HG03280 (cell line): ENCODE measurements at regions not wholly inside any gene's neighbourhood (a gene's known extent, or its start where the extent isn't known, plus 50 kb on each side); places are given as distances from the start of the nearest gene placed in this dataset.

Experiments used
- ATAC-seq: cut with Tn5 transposase; IDR thresholded peaks from one replicate; pipeline ENCODE4 v1.9.1; 2021; ENCODE audit warnings: mild to moderate bottlenecking, moderate library complexity; ENCODE audit not compliant: unreplicated experiment

GRCh38 chr11:13104619-13105236 is 95.6 kb downstream of the RASSF10 start:
- ATAC-seq, result no peak

DNA sequence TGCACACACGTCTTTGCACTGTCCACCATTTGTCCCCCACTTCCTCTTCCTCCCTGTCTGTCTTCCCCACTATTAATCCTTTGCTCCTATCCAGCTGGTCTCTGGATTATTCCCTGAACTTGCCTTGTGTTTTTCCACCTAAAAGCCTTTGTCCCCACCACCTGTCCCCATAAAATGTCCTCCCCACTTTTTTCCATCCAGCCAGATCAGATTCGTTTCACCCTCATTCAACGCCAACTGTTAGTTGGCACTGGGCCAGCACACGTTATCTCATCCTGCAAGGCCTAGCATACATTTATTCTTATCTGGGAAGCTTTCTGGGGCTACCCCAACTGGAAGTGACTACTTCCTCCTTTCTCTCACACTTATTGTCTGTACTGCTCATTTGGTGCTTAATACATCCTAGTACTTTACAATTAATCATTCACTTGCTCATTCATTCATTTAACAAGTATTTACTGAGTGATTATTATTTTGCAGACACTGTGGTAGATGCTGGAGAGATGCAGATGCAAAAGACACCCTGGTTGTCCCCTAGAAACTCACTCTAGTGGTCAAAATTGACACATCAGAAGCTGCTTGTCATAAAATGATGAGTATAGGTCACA is 96.2 kb downstream of the RASSF10 start:
- ATAC-seq, result no peak

DNA sequence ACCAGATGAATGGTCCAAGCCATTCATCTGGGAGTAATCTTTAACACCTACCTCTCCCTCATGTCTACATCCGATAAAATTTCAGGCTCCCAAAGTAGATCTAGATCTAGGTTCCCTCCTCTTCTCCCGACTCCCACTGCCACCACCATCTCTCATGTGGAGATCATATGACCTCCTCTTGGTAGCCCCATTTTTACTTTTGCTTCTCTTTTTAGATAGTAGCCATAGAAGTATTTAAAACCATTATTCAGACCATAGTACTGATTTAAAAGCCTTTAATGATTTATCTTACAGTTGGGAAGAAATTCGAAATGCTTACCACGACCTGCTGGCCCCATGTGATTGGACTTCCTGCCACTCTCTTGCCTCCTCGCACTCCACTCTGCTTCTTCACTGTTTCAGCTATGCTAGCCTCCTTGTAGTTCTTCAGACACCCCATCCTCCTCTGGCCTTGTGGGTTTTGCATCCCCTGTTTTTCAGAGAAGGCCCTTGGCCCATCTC is 98.5 kb downstream of the RASSF10 start:
- ATAC-seq, result no peak

- no peak for ATAC-seq
Observed at GRCh38 chr11:13108416-13108815, 99.3 kb downstream of the RASSF10 start.

GRCh38 chr11:13109616-13110015 is 100.5 kb downstream of the RASSF10 start:
- no peak for ATAC-seq

DNA sequence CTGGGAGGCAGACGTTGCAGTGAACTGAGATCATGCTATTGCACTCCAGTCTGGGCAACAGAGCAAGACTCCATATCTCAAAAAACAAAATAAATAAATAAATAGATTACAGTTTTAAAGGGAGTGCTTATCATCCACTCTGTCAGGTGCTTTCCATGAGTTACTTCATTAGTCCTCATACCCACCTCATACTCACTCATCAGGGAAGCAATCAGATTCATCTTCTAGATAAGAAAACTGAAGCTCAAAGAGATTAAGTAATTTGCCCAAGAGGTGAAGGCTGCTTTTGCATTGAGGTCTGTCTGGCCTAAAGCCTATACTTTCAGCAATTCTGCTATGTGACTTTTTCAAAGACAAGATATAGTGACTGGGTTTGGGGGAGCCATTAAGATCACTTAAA is 101.0 kb downstream of the RASSF10 start:
- no peak for ATAC-seq

DNA sequence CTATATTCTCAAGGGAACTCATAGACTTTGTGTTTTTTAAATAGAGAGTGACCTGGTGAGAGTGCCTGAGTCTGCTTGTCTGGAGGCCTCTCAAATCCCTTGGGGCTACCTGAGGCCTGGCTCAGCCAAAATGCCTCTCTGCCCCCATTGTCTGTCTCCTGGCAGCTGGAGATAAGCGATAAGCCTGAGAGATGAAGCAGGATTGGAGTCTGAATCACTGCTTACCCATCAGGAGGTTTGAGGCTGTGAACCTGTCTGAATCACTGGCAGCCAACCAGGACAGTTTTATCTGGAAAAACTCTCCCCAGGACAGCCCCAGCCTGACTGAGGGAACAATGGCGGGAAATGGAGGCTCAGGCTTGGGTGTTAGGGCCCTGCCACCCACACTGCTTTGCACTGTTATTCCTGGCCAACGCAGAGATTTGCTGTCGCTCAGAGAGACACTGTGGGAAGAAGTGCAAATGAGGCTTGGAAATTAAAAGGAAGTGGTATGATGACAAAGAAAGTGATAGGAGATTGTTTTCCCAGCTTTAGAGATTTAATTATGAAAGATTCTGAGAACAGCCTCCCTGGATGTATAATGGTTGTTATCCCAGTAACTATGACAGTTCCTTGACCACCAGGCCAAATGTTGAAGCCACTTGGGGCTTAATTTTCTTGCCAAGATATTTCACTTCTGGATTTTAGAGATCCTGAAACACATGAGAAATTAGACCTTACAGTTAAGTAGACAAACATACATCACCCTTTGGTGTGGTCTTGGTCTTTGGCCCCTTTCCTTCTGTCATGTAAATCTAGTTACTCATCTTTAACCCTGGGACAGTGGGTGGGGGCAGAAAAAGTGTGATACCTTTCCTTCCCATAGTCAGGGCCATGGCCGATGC is 102.1 kb downstream of the RASSF10 start:
- no peak for ATAC-seq

- peak; percentile 58 for ATAC-seq
Observed at GRCh38 chr11:13111813-13112130, 102.7 kb downstream of the RASSF10 start.

DNA sequence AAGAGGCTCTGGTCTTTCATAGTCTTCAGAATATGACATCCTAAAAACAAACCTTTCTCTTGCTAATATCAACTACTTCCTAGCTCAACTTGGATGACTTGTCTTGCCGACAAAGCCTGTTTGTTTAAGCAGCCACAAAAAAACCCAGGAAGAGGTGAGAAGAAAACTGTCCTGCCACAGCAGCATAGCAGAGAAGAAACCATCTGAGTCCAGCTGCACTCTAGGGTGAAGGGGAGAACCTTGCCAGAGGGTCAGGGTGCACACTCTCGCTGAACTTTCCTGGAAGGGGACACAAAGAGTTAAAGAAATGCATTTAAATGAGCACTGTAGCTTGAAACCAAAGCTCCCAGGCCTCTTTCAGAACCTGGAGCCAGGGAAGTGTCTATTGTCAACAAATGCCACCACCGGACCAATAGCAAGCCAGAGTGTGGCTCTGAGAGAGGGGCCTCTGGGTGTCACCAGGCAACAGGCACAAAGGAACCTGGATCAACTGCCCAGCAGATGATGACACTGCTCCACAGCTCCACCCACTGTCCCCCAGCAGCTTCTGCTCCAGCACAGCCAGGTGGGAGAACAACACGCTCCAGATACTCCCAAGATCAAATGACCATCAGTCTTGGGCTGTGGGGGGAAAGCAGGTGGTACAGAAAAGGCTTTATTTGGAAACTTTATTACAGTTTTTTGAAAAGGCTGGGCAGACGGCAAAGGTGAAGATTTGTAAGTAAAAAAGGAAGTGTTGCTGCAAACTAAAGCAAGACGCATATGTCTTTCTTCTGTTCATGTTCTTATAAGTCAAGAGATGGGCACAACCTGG is 105.7 kb downstream of the RASSF10 start:
- no peak for ATAC-seq

- no peak for ATAC-seq
Observed at GRCh38 chr11:13115380-13115675, 106.2 kb downstream of the RASSF10 start.

DNA sequence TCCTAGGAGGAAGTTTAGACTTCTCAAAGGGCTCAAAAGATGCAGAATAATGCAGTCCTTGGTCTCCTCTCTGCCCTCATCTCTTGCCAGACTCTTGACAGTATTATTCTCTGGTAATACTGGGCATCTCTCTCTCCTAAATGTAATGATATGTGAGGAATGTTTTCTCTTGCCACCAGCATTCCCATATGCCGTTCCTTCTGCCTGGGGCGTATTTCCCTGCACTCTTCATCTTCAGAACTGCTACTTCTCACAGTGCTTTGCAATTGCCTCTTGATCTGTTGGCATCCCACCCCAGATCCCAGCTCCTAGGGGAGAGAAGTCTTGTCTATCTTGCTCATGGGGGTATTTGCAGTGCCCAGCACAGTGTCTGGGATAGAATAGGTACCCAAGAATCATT is 107.4 kb downstream of the RASSF10 start:
- no peak for ATAC-seq

- ATAC-seq, result no peak
Observed at GRCh38 chr11:13117344-13117743, 108.2 kb downstream of the RASSF10 start.

DNA sequence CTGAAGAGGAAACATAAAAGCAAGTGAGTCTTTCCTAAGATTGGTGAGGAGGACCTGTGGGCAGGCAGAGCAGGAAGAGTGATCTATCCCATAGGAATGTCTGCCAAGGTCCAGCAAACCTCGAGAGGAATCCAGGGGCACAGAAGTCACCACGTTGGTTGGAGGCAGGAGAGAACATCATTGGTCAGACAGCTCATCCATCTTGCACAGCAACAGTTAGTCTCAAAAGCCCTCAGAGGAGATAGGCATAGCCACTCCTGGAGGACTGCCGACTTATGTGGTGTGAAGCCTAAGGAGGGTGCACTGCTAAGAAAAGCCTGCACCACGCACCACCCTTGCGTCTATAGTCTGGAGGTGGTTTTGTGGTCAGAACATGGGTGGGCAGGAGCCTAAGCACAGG is 109.1 kb downstream of the RASSF10 start:
- no peak for ATAC-seq

GRCh38 chr11:13118650-13119049 is 109.5 kb downstream of the RASSF10 start:
- no peak for ATAC-seq

DNA sequence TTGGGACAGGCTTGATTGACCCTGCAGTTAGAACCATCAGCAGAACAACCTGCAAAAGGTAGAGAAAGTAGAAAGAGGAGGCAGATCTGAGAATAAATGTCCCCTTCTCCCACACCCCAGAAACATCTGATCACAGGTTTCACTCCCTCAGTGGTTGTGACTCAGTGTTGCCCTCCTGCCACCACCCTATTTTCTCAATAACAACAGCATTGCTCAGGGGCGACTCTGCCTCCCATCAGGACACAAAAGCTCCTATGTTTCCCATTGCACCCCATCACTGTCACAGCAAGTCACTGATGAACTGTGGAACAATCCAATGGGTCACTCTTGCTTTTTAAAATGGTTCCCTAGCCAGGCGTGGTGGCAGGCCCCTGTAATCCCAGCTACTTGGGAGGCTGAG is 110.2 kb downstream of the RASSF10 start:
- no peak for ATAC-seq

GRCh38 chr11:13119941-13120520 is 110.9 kb downstream of the RASSF10 start:
- ATAC-seq, result no peak

DNA sequence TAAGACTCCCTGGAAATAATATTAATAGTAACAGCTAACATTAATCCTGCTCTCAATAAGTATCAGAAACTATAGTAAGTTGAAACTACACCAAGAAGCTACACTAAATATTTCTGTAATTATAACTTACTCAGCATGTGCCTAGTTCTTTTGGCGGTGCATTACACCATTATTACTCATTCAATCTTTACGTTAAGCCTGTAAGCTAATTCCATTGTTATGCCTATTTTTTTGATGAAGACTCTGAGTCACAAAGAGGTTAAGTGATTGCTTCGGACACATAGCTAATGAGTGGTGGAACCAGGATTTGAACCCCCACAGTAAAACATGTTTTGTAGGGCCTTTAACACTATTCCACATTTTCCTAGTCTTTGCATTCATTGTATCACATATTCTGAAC is 111.6 kb downstream of the RASSF10 start:
- ATAC-seq, result no peak

DNA sequence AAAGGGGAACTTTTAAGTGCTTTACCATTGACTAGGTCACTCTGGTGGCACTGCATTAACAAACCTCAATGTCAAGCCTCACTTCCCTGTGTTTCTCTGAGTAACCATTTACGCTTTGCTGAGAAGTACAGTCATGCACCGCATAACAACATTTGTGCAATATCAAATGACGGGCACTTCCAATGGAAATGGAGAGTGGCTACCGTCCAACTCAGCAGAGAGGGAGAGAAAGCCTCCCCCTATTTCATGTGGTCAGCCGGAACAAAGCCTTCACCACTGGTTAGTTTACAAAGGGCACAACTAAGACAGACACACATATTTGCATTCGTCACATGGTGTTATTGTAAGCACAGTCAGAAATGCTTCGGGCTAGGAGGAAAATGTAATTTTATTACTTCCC is 117.3 kb downstream of the RASSF10 start:
- no peak for ATAC-seq

- ATAC-seq, result no peak
Observed at GRCh38 chr11:13127161-13127560, 118.0 kb downstream of the RASSF10 start.

DNA sequence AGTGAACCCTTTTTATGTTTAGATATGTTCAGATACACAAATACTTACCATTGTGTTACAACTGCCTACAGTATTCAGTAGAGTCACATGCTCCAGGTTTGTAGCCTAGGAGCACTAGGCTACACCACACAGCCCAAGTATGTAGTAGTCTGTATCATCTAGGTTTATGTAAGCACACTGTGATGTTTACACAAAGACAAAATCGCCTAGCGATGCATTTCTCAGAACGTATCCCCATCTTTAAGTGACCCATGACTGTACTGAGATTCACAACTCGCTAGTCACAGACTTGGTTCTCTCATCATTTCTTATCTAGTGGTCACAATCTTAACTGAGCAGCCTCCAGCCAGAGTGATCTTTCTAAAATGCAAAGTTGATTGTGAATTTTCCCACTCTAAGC is 119.2 kb downstream of the RASSF10 start:
- no peak for ATAC-seq

DNA sequence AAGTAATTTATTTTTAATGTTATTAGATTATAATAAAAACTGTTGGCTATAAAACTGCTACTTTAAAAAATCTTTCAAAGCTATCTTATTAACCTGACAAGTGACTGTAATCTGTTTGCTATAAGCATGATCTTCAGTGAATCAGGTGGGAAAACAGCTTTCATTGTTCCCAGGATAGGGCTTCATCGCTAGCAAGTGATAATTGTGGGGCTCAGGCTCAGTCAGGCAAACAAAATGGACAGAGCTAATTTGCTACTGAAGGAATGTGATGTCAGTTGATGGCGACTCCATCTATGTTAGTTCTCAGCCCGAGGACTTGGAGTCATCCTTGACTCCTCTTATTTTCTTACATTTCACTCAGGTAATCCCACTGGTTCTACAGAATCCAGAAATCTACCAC is 125.0 kb downstream of the RASSF10 start:
- no peak for ATAC-seq
